HEK293 (cell line): ENCODE measurements at regions not wholly inside any gene's neighbourhood (a gene's known extent, or its start where the extent isn't known, plus 50 kb on each side); places are given as distances from the start of the nearest gene placed in this dataset.

Source experiments
- CTCF ChIA-PET: fragments of 350-600 bp; formaldehyde crosslinking; extraction: SDS; loops from one replicate; lab custom pipeline; 2021; ENCODE audit warnings: antibody characterized with exemption; lab: Yijun Ruan, JAX
- POLR2A ChIA-PET: fragments of 300-600 bp; formaldehyde crosslinking; extraction: SDS; loops from one replicate; lab custom pipeline; 2020; ENCODE audit warnings: antibody characterized with exemption, inconsistent platforms; lab: Yijun Ruan, JAX
- H3K27ac ChIP-seq: fragments of 200-500 bp; sonication (Bioruptor generic); 2 replicates; pipeline ENCODE4 v1.5.1; 2014; ENCODE audit warnings: low read depth, low read length, control low read depth, inconsistent platforms; ENCODE audit errors: extremely low read depth
- H3K36me3 ChIP-seq, 2 experiments: fragments of 200-500 bp in 1 of 2; sonication (Bioruptor generic) in 1 of 2; 1 replicate in 1 of 2; 2 replicates in 1 of 2; pipeline ENCODE4 v1.5.1; 2014 to 2017; ENCODE audit warnings: inconsistent platforms in 2 of 2, low read length in 2 of 2; ENCODE audit not compliant: control insufficient read depth in 2 of 2, insufficient read depth in 1 of 2
- H3K4me1 ChIP-seq: fragments of 200-500 bp; sonication (Bioruptor generic); 2 replicates; pipeline ENCODE4 v1.5.1; 2014; ENCODE audit warnings: mild to moderate bottlenecking, low read length, inconsistent platforms; ENCODE audit not compliant: control insufficient read depth, insufficient read depth
- H3K4me3 ChIP-seq: 2 replicates; pipeline ENCODE4 v1.5.1; 2011; ENCODE audit warnings: low read depth, mild to moderate bottlenecking, control low read depth, low read length, moderate library complexity
- H3K9me3 ChIP-seq: fragments of 200-500 bp; sonication (Bioruptor generic); 2 replicates; pipeline ENCODE4 v1.5.1; 2014; ENCODE audit warnings: low read depth, low read length, inconsistent platforms; ENCODE audit not compliant: control insufficient read depth, insufficient read depth
- HOXA7 ChIP-seq: sonication (generic); formaldehyde crosslinking; IDR thresholded peaks from 2 replicates; pipeline ENCODE4 v1.8.1; 2022; ENCODE audit warnings: missing genetic modification reagents, borderline replicate concordance
- KLF16 ChIP-seq: fragments of 450-650 bp; formaldehyde crosslinking; IDR thresholded peaks from 2 replicates; pipeline ENCODE4 v1.5.1; 2017; ENCODE audit warnings: missing biosample characterization, missing genetic modification characterization
- REPIN1 ChIP-seq: fragments of 450-650 bp; formaldehyde crosslinking; IDR thresholded peaks from 2 replicates; pipeline ENCODE4 v1.5.1; 2017; ENCODE audit warnings: missing biosample characterization, missing genetic modification characterization, low read depth
- REST ChIP-seq: fragments of 450-650 bp; formaldehyde crosslinking; IDR thresholded peaks from 2 replicates; pipeline ENCODE4 v1.5.1; 2016; ENCODE audit warnings: missing biosample characterization, missing genetic modification characterization
- SALL2 ChIP-seq: fragments of 450-650 bp; formaldehyde crosslinking; IDR thresholded peaks from 2 replicates; pipeline ENCODE4 v1.5.0; 2017; ENCODE audit warnings: missing biosample characterization, mild to moderate bottlenecking, missing genetic modification characterization, borderline replicate concordance
- SP3 ChIP-seq: fragments of 450-650 bp; formaldehyde crosslinking; IDR thresholded peaks from 2 replicates; pipeline ENCODE4 v1.5.1; 2016; ENCODE audit warnings: missing biosample characterization, missing genetic modification characterization
- WT1 ChIP-seq: fragments of 450-650 bp; formaldehyde crosslinking; IDR thresholded peaks from 2 replicates; pipeline ENCODE4 v1.5.1; 2016; ENCODE audit warnings: missing biosample characterization, missing genetic modification characterization
- YY1 ChIP-seq: fragments of 450-650 bp; formaldehyde crosslinking; IDR thresholded peaks from 2 replicates; pipeline ENCODE4 v1.5.1; 2018; ENCODE audit warnings: missing biosample characterization, missing genetic modification characterization
- ZBTB49 ChIP-seq: fragments of 450-650 bp; formaldehyde crosslinking; IDR thresholded peaks from 2 replicates; pipeline ENCODE4 v1.5.1; 2016; ENCODE audit warnings: missing biosample characterization, missing genetic modification characterization, low read depth
- ZNF146 ChIP-seq: fragments of 450-650 bp; formaldehyde crosslinking; IDR thresholded peaks from 2 replicates; pipeline ENCODE4 v1.5.1; 2016; ENCODE audit warnings: missing biosample characterization, missing genetic modification characterization
- ZNF157 ChIP-seq: fragments of 450-650 bp; formaldehyde crosslinking; IDR thresholded peaks from 2 replicates; pipeline ENCODE4 v1.5.1; 2016; ENCODE audit warnings: missing biosample characterization, missing genetic modification characterization
- ZNF26 ChIP-seq: fragments of 450-650 bp; formaldehyde crosslinking; IDR thresholded peaks from 2 replicates; pipeline ENCODE4 v1.5.1; 2016; ENCODE audit warnings: missing biosample characterization, missing genetic modification characterization
- ZNF266 ChIP-seq: fragments of 450-650 bp; formaldehyde crosslinking; IDR thresholded peaks from 2 replicates; pipeline ENCODE4 v1.5.1; 2016; ENCODE audit warnings: missing biosample characterization, missing genetic modification characterization, low read depth
- ZNF274 ChIP-seq, 2 experiments: fragments of 200-500 bp in 1 of 2; fragments of 450-650 bp in 1 of 2; sonication (Bioruptor generic) in 1 of 2; formaldehyde crosslinking in 1 of 2; IDR thresholded peaks; 2 replicates each; pipeline versions ENCODE4 v1.5.1 to v1.6.1; 2014 to 2016; ENCODE audit warnings: borderline replicate concordance in 1 of 2, inconsistent platforms in 1 of 2, low read length in 1 of 2, missing biosample characterization in 1 of 2, missing genetic modification characterization in 1 of 2
- ZNF280C ChIP-seq: fragments of 450-650 bp; formaldehyde crosslinking; IDR thresholded peaks from 2 replicates; pipeline ENCODE4 v1.5.1; 2016; ENCODE audit warnings: missing biosample characterization, missing genetic modification characterization
- ZNF362 ChIP-seq: fragments of 450-650 bp; formaldehyde crosslinking; IDR thresholded peaks from 2 replicates; pipeline ENCODE4 v1.5.1; 2016; ENCODE audit warnings: missing biosample characterization, missing genetic modification characterization
- ZNF391 ChIP-seq: fragments of 450-650 bp; formaldehyde crosslinking; IDR thresholded peaks from 2 replicates; pipeline ENCODE4 v1.5.1; 2016; ENCODE audit warnings: low read depth, missing biosample characterization, missing genetic modification characterization, borderline replicate concordance
- ZNF488 ChIP-seq: fragments of 450-650 bp; formaldehyde crosslinking; IDR thresholded peaks from 2 replicates; pipeline ENCODE4 v1.5.1; 2016; ENCODE audit warnings: missing biosample characterization, missing genetic modification characterization
- ZNF501 ChIP-seq: fragments of 450-650 bp; formaldehyde crosslinking; IDR thresholded peaks from 2 replicates; pipeline ENCODE4 v1.5.1; 2016; ENCODE audit warnings: missing biosample characterization, missing genetic modification characterization
- ZNF76 ChIP-seq: fragments of 450-650 bp; formaldehyde crosslinking; IDR thresholded peaks from 2 replicates; pipeline ENCODE4; 2016; ENCODE audit warnings: low read depth, missing biosample characterization, missing genetic modification characterization, borderline replicate concordance
- ZNF776 ChIP-seq: fragments of 450-650 bp; formaldehyde crosslinking; IDR thresholded peaks from 2 replicates; pipeline ENCODE4 v1.5.0; 2017; ENCODE audit warnings: missing biosample characterization, missing genetic modification characterization, borderline replicate concordance
- ZNF791 ChIP-seq: fragments of 450-650 bp; formaldehyde crosslinking; IDR thresholded peaks from 2 replicates; pipeline ENCODE4 v1.5.1; 2016; ENCODE audit warnings: missing biosample characterization, missing genetic modification characterization
- ZSCAN4 ChIP-seq: fragments of 450-650 bp; formaldehyde crosslinking; IDR thresholded peaks from 2 replicates; pipeline ENCODE4 v1.5.1; 2017; ENCODE audit warnings: missing biosample characterization, missing genetic modification characterization

DNA sequence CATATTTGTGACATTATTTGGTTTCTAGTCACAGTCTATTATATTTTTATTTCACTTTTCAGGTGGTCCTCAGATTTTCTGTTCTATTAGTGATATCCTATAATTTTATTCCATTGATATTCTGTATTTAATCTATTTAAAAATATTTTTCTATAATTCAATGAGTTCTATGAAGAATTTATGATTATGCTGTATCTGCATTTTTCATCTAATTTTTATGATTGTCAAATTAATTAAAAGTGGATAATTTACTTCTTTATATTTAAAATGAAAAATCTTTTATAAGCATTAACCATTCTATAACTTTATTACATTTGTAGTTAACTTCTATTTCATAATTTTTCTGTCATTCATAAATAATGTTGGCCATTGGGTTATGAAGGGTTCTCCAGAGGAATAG, 387.4 kb upstream of the LRRC7 start:
- no peak for TF ChIP-seq REST (tag by site-specific recombination)
- no peak for TF ChIP-seq ZNF488
- TF ChIP-seq HOXA7 (CRISPR knock-in tag): no peak
- no peak for TF ChIP-seq ZNF362 (tag by site-specific recombination)
- no peak for TF ChIP-seq ZNF776
- TF ChIP-seq ZNF157 (tag by site-specific recombination): no peak
- TF ChIP-seq ZNF391: no peak
- no peak for TF ChIP-seq ZBTB49
- TF ChIP-seq REPIN1 (tag by site-specific recombination): no peak
- TF ChIP-seq ZNF146 (tag by site-specific recombination): no peak
- TF ChIP-seq ZNF274 (IDR thresholded peaks at IDR 0.05; ENCODE audit: low read length): no peak
- TF ChIP-seq ZNF274 (tag by site-specific recombination; IDR thresholded peaks at IDR 0.05; ENCODE audit: borderline replicate concordance): no peak
- TF ChIP-seq KLF16 (tag by site-specific recombination): no peak
- TF ChIP-seq, all 188 proteins: peak for 0
- no peaks in the 10 kb centered on the region for H3K9me3 ChIP-seq
- H3K36me3 ChIP-seq: no peaks in the 10 kb centered on the region
- ChIA-PET POLR2A (no interaction called here), CTCF (no interaction called here)
- no peaks in the 10 kb centered on the region for H3K4me1 ChIP-seq
- H3K4me3 ChIP-seq: no peak overlapping the region
- no peak overlapping the region for H3K27ac ChIP-seq

- Histone ChIP-seq H3K4me3 (no peak overlapping the region), H3K4me1 (no peaks in the 10 kb centered on the region), H3K9me3 (no peaks in the 10 kb centered on the region), H3K36me3 (no peaks in the 10 kb centered on the region), H3K27ac (no peak overlapping the region)
- CTCF ChIA-PET: no interaction called here
- POLR2A ChIA-PET: no interaction called here
- TF ChIP-seq ZNF76 (tag by site-specific recombination): no peak
- TF ChIP-seq ZSCAN4 (tag by site-specific recombination): no peak
- no peak for TF ChIP-seq SALL2 (tag by site-specific recombination)
- TF ChIP-seq WT1: no peak
- TF ChIP-seq ZNF26: no peak
- TF ChIP-seq SP3 (tag by site-specific recombination): no peak
- no peak for TF ChIP-seq ZNF501
- no peak for TF ChIP-seq YY1 (tag by site-specific recombination)
- TF ChIP-seq ZNF266 (tag by site-specific recombination): no peak
- no peak for TF ChIP-seq ZNF791 (tag by site-specific recombination)
- TF ChIP-seq ZNF280C (tag by site-specific recombination): no peak
Measured at GRCh38 chr1:69185378-69185777, 382.3 kb upstream of the LRRC7 start.
